Prostate gland (tissue), 2 donors: ENCODE measurements at regions not wholly inside any gene's neighbourhood (a gene's known extent, or its start where the extent isn't known, plus 50 kb on each side); places are given as distances from the start of the nearest gene placed in this dataset.

Experiments used
- DNase-seq: peaks from one replicate; pipeline ENCODE4 v3.0.0-alpha.2; 2019; ENCODE audit warnings: low spot score
- H3K27ac ChIP-seq, 2 donors: fragments of 200-600 bp; sonication (generic); 2 replicates each; pipeline ENCODE4 v1.5.1; 2017 to 2019
- H3K27me3 ChIP-seq: fragments of 200-600 bp; sonication (generic); replicated peaks from 2 replicates; pipeline ENCODE4 v1.5.1; 2019; ENCODE audit not compliant: insufficient read depth
- H3K36me3 ChIP-seq, 2 donors: fragments of 200-600 bp; sonication (generic); 1 replicate in 1 of 2; 2 replicates in 1 of 2; pipeline versions ENCODE4 v1.5.1 to v1.8.1; 2017 to 2019
- H3K4me1 ChIP-seq: fragments of 200-600 bp; sonication (generic); replicated peaks from 2 replicates; pipeline ENCODE4 v1.5.1; 2019
- H3K4me3 ChIP-seq, 2 donors: fragments of 200-600 bp; sonication (generic); 2 replicates each; pipeline ENCODE4 v1.5.1; 2017 to 2019
- H3K9me3 ChIP-seq: fragments of 200-600 bp; sonication (generic); 2 replicates; pipeline ENCODE4 v1.5.1; 2017
- CTCF ChIP-seq, 4 experiments: fragments of 200-600 bp in 2 of 4; fragments of 450-650 bp in 2 of 4; sonication (generic) in 2 of 4; IDR thresholded peaks; 1 replicate in 3 of 4; 2 replicates in 1 of 4; pipeline ENCODE4 v1.5.1; 2016 to 2019; ENCODE audit warnings: antibody characterized with exemption in 4 of 4, mild to moderate bottlenecking in 2 of 4, moderate library complexity in 2 of 4
- POLR2A ChIP-seq: fragments of 450-650 bp; IDR thresholded peaks from one replicate; pipeline ENCODE4 v1.6.1; 2016; ENCODE audit warnings: antibody characterized with exemption, mild to moderate bottlenecking
- POLR2AphosphoS5 ChIP-seq: sonication (generic); formaldehyde crosslinking; IDR thresholded peaks from one replicate; pipeline ENCODE4 v1.6.1; 2017; ENCODE audit warnings: antibody characterized with exemption
- WGBS: methylation state at CpG from one replicate; pipeline ENCODE4 v1.1.5; 2018; 5-methylcytosine and 5-hydroxymethylcytosine counted together
- intact Hi-C: fragments of 100-400 bp; cut with DNase I; formaldehyde crosslinking; loops from one replicate; pipeline ENCODE4 v1.14.2; 2022

- DNase-seq, result no peak
- Histone ChIP-seq H3K9me3 (no peaks in the 10 kb centered on the region), H3K27me3 (no peaks in the 10 kb centered on the region), H3K4me3 (no peak overlapping the region), H3K4me1 (no peaks in the 10 kb centered on the region), H3K27ac (no peak overlapping the region), H3K36me3 (no peaks in the 10 kb centered on the region)
- intact Hi-C loops, result no loop called here
- TF ChIP-seq CTCF (IDR thresholded peaks at IDR 0.05), result no peak
- TF ChIP-seq POLR2A, result no peak
- TF ChIP-seq POLR2AphosphoS5, result no peak
- 83% methylated on average over 5 of the region's 5 CpGs for WGBS
Observed at GRCh38 chr3:7793786-7794185, 707.8 kb upstream of the LMCD1 start.

- Histone ChIP-seq H3K4me1 (no peaks in the 10 kb centered on the region), H3K9me3 (no peaks in the 10 kb centered on the region), H3K27me3 (no peaks in the 10 kb centered on the region), H3K27ac (no peak overlapping the region), H3K36me3 (no peaks in the 10 kb centered on the region), H3K4me3 (no peak overlapping the region)
- no peak for TF ChIP-seq POLR2A
- no peak for TF ChIP-seq CTCF (IDR thresholded peaks at IDR 0.05)
- no peak for TF ChIP-seq POLR2AphosphoS5
- intact Hi-C loops, result no loop called here
- DNase-seq, result no peak
- WGBS, result 42% methylated on average over 4 of the region's 4 CpGs
Observed at GRCh38 chr3:7798276-7798675, 703.3 kb upstream of the LMCD1 start.

- DNase-seq, result no peak
- 57% methylated on average over 4 of the region's 4 CpGs for WGBS
- TF ChIP-seq CTCF (IDR thresholded peaks at IDR 0.05) (peak in 1 of 4 experiments; percentile 5), POLR2AphosphoS5 (no peak)
Observed at GRCh38 chr3:7800006-7800780, 701.4 kb upstream of the LMCD1 start.

GRCh38 chr3:7812490-7812889, 689.1 kb upstream of the LMCD1 start:
- H3K27ac ChIP-seq, result no peak overlapping the region
- H3K4me3 ChIP-seq, result no peak overlapping the region
- H3K9me3 ChIP-seq, result no peaks in the 10 kb centered on the region
- WGBS, result 96% methylated on average over 3 of the region's 3 CpGs
- DNase-seq, result no peak
- H3K27me3 ChIP-seq, result no peaks in the 10 kb centered on the region
- intact Hi-C loops, result no loop called here
- TF ChIP-seq POLR2A, result no peak
- no peak for TF ChIP-seq CTCF (IDR thresholded peaks at IDR 0.05)
- TF ChIP-seq POLR2AphosphoS5, result no peak
- no peaks in the 10 kb centered on the region for H3K4me1 ChIP-seq
- H3K36me3 ChIP-seq, result no peaks in the 10 kb centered on the region

More at GRCh38 chr3:7800006-7800780, 701.4 kb upstream of the LMCD1 start:
- Histone ChIP-seq H3K4me3 (no peak overlapping the region), H3K36me3 (no peaks in the 10 kb centered on the region), H3K27me3 (no peaks in the 10 kb centered on the region), H3K4me1 (no peaks in the 10 kb centered on the region), H3K9me3 (no peaks in the 10 kb centered on the region), H3K27ac (no peak overlapping the region)
- intact Hi-C loops, result loop anchor here (10.0 kb wide), 1 partner anchor 315 kb away; no protein-coding TSS in a partner anchor

GRCh38 chr3:7813365-7813764, 688.3 kb upstream of the LMCD1 start:
- Histone ChIP-seq H3K36me3 (no peaks in the 10 kb centered on the region), H3K4me3 (no peak overlapping the region), H3K4me1 (no peaks in the 10 kb centered on the region), H3K27me3 (no peaks in the 10 kb centered on the region), H3K9me3 (no peaks in the 10 kb centered on the region), H3K27ac (no peak overlapping the region)
- intact Hi-C loops, result no loop called here
- no peak for DNase-seq
- WGBS, result 71% methylated on average over 1 of the region's 1 CpG
- no peak for TF ChIP-seq POLR2AphosphoS5
- TF ChIP-seq CTCF (IDR thresholded peaks at IDR 0.05), result no peak
- no peak for TF ChIP-seq POLR2A
